ENCODE measurements at regions not wholly inside any gene's neighbourhood (a gene's known extent, or its start where the extent isn't known, plus 50 kb on each side); places are given as distances from the start of the nearest gene placed in this dataset.

DNA sequence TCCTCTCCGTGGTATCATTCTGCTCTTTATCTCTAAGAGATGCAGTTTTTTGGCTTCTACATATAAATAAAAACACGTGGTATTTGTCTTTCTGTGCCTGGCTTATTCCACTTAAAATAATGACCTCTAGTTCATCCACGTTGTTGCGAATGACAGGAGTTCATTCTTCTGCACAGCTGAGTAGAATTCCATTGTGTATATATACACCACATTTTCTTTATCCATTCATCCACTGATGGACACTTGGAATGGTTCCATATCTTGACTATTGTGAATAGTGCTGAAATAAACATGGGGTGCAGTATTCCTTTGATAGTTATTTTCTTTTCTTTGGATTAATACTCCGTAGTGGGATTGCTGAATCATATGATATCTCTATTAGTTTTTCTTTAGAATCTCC, 262.3 kb downstream of the SOX11 start:
- Histone ChIP-seq H3K9ac (ENCODE audit: low read depth, low read length, poor library complexity, severe bottlenecking) (no peak overlapping the region), H3K4me2 (ENCODE audit: low read depth, low read length, poor library complexity, severe bottlenecking) (no peak overlapping the region), H3F3A (ENCODE audit: low read depth) (no peaks in the 10 kb centered on the region), H3K9me3 (ENCODE audit: insufficient read depth, low read depth, low read length) (no peaks in the 10 kb centered on the region), H2AFZ (ENCODE audit: low read length) (no peak overlapping the region), H3K9me2 (replicated peaks; ENCODE audit: low read depth, low read length) (no peaks in the 10 kb centered on the region), H3K4me1 (ENCODE audit: insufficient read depth, low read length, poor library complexity, severe bottlenecking) (no peaks in the 10 kb centered on the region), H3K79me2 (ENCODE audit: insufficient read depth, low read length) (no peaks in the 10 kb centered on the region), H4K20me1 (ENCODE audit: insufficient read depth, low read length, poor library complexity, severe bottlenecking) (no peaks in the 10 kb centered on the region), H3K36me3 (ENCODE audit: insufficient read depth, low read length) (no peaks in the 10 kb centered on the region), H3K27me3 (ENCODE audit: insufficient read depth, low read length, poor library complexity, severe bottlenecking) (no peaks in the 10 kb centered on the region), H3K4me3 (ENCODE audit: low read length, poor library complexity, severe bottlenecking) (no peak overlapping the region)
- no peak for TF ChIP-seq EZH2phosphoT487 (IDR thresholded peaks at IDR 0.05; ENCODE audit: borderline replicate concordance)
- TF ChIP-seq, protein P1, sequence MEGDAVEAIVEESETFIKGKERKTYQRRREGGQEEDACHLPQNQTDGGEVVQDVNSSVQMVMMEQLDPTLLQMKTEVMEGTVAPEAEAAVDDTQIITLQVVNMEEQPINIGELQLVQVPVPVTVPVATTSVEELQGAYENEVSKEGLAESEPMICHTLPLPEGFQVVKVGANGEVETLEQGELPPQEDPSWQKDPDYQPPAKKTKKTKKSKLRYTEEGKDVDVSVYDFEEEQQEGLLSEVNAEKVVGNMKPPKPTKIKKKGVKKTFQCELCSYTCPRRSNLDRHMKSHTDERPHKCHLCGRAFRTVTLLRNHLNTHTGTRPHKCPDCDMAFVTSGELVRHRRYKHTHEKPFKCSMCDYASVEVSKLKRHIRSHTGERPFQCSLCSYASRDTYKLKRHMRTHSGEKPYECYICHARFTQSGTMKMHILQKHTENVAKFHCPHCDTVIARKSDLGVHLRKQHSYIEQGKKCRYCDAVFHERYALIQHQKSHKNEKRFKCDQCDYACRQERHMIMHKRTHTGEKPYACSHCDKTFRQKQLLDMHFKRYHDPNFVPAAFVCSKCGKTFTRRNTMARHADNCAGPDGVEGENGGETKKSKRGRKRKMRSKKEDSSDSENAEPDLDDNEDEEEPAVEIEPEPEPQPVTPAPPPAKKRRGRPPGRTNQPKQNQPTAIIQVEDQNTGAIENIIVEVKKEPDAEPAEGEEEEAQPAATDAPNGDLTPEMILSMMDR (conservative IDR thresholded peaks at IDR 0.05; ENCODE audit: low read length), result no peak

DNA sequence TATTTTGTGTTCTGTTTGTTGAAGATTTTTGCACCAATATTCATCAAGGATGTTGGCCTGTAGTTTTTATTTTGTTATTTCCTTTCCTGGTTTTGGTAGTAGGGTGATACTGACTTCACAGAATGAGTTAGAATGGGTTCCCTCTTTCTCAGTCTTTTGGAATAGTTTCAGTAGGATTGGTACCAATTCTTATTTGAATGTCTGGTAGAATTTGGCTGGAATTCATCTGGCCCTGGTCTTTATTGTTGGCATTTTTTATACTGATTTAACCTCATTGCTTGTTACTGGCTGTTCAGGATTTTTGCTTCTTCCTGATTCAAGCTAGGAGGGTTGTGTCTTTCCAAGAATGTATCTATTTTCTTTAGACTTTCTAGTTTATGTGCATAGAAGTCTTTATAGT, 263.7 kb downstream of the SOX11 start:
- Histone ChIP-seq H3F3A (ENCODE audit: low read depth) (no peaks in the 10 kb centered on the region), H3K27me3 (ENCODE audit: insufficient read depth, low read length, poor library complexity, severe bottlenecking) (no peaks in the 10 kb centered on the region), H3K4me1 (ENCODE audit: insufficient read depth, low read length, poor library complexity, severe bottlenecking) (no peaks in the 10 kb centered on the region), H3K9me2 (replicated peaks; ENCODE audit: low read depth, low read length) (no peaks in the 10 kb centered on the region), H2AFZ (ENCODE audit: low read length) (no peak overlapping the region), H3K9ac (ENCODE audit: low read depth, low read length, poor library complexity, severe bottlenecking) (no peak overlapping the region), H3K9me3 (ENCODE audit: insufficient read depth, low read depth, low read length) (no peaks in the 10 kb centered on the region), H4K20me1 (ENCODE audit: insufficient read depth, low read length, poor library complexity, severe bottlenecking) (no peaks in the 10 kb centered on the region), H3K36me3 (ENCODE audit: insufficient read depth, low read length) (no peaks in the 10 kb centered on the region), H3K4me2 (ENCODE audit: low read depth, low read length, poor library complexity, severe bottlenecking) (no peak overlapping the region), H3K4me3 (ENCODE audit: low read length, poor library complexity, severe bottlenecking) (no peak overlapping the region), H3K79me2 (ENCODE audit: insufficient read depth, low read length) (no peaks in the 10 kb centered on the region)
- no peak for TF ChIP-seq EZH2phosphoT487 (IDR thresholded peaks at IDR 0.05; ENCODE audit: borderline replicate concordance)

DNA sequence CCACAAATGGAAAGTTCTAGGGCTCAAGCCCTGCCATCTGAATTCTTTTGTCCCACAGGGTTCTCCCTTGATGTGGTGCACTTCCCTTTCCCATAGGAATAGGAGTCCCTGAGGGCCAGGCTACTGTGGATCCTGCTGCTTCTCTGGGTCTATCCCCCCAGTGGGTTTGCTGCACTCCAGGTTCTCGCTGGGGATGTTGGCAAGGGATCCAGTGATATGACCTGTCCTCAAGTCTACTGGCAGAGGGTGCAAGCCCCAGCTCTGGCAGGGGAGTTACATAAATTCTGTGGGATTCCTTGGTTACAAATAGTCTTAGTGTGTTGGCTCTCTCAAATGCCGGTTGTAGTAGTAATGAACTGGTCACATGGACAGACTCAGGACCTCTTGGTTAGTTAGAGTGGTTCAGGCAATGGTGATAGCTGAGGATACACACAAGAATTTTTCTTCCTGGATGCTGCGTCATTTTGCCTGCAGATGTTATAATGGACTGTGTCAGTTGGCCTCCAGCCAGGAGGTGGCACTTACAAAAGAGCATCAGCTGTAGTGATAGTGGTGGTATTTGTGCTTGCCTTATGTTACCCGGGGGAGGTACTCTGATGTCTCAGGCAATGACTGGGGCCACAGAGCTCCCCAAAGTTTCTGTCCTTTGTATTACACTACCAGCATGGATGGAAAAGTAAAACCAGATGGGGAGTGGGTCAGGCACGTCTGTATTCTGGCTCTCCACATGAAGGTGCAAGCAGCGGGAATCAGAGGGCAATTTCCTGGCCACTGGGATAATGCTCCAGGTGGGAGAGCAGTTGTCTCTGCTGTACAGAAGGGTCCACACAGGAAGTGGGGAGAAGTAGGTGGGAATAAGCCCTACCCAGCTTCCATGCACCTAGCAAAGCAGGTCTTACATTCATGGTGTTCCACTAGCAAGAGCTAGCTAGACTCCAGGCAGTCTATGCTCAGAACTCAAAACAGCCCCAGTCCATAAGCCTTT, 267.9 kb downstream of the SOX11 start:
- Histone ChIP-seq H3K27me3 (ENCODE audit: insufficient read depth, low read length, poor library complexity, severe bottlenecking) (no peaks in the 10 kb centered on the region), H3K9ac (ENCODE audit: low read depth, low read length, poor library complexity, severe bottlenecking) (no peak overlapping the region), H3K36me3 (ENCODE audit: insufficient read depth, low read length) (no peaks in the 10 kb centered on the region), H3K9me2 (replicated peaks; ENCODE audit: low read depth, low read length) (no peaks in the 10 kb centered on the region), H3K4me3 (ENCODE audit: low read length, poor library complexity, severe bottlenecking) (no peak overlapping the region), H2AFZ (ENCODE audit: low read length) (no peak overlapping the region), H4K20me1 (ENCODE audit: insufficient read depth, low read length, poor library complexity, severe bottlenecking) (no peaks in the 10 kb centered on the region), H3K4me1 (ENCODE audit: insufficient read depth, low read length, poor library complexity, severe bottlenecking) (no peaks in the 10 kb centered on the region), H3K79me2 (ENCODE audit: insufficient read depth, low read length) (no peaks in the 10 kb centered on the region), H3F3A (ENCODE audit: low read depth) (no peaks in the 10 kb centered on the region), H3K9me3 (ENCODE audit: insufficient read depth, low read depth, low read length) (no peaks in the 10 kb centered on the region), H3K4me2 (ENCODE audit: low read depth, low read length, poor library complexity, severe bottlenecking) (no peak overlapping the region)
- TF ChIP-seq EZH2phosphoT487 (IDR thresholded peaks at IDR 0.05; ENCODE audit: borderline replicate concordance), result no peak
- TF ChIP-seq, protein P1 (conservative IDR thresholded peaks at IDR 0.05; ENCODE audit: low read length), result no peak

All from Loucy (cell line).